DND-41 (cell line): ENCODE measurements at regions not wholly inside any gene's neighbourhood (a gene's known extent, or its start where the extent isn't known, plus 50 kb on each side); places are given as distances from the start of the nearest gene placed in this dataset.

ENCODE experiments used
- ATAC-seq: fragments of 200-7000 bp; cut with Tn5 transposase; 3 replicates; pipeline ENCODE4 v1.9.1; 2021; ENCODE audit warnings: low read depth; ENCODE audit not compliant: insufficient read depth
- DNase-seq: peaks from one replicate; pipeline ENCODE4 v3.0.0-alpha.2; 2020
- H2AFZ ChIP-seq: 2 replicates; pipeline ENCODE4 v1.6.0; 2012; ENCODE audit warnings: low read depth, low read length
- H3K27ac ChIP-seq: 2 replicates; pipeline ENCODE4 v1.5.1; 2012; ENCODE audit warnings: low read length, inconsistent platforms
- H3K27me3 ChIP-seq: fragments of 200-600 bp; sonication (generic); 2 replicates; pipeline ENCODE4 v1.6.0; 2012; ENCODE audit warnings: low read length, mild to moderate bottlenecking, inconsistent platforms; ENCODE audit not compliant: insufficient read depth, poor library complexity
- H3K36me3 ChIP-seq: 2 replicates; pipeline ENCODE4 v1.5.1; 2012; ENCODE audit warnings: low read length, inconsistent platforms; ENCODE audit not compliant: insufficient read depth
- H3K4me1 ChIP-seq: 2 replicates; pipeline ENCODE4 v1.5.1; 2012; ENCODE audit warnings: mild to moderate bottlenecking, low read length; ENCODE audit not compliant: insufficient read depth
- H3K4me2 ChIP-seq: 2 replicates; pipeline ENCODE4 v1.6.0; 2012; ENCODE audit warnings: mild to moderate bottlenecking, moderate library complexity, low read length, inconsistent platforms; ENCODE audit not compliant: insufficient read depth
- H3K4me3 ChIP-seq, 2 experiments: fragments of 200-600 bp in 1 of 2; shearing (Covaris generic) in 1 of 2; 2 replicates each; pipeline ENCODE4 v1.5.1; 2012 to 2016; ENCODE audit warnings: inconsistent platforms in 2 of 2, low read length in 2 of 2, mild to moderate bottlenecking in 2 of 2, low read depth in 1 of 2, moderate library complexity in 1 of 2
- H3K79me2 ChIP-seq: 2 replicates; pipeline ENCODE4 v1.6.0; 2012; ENCODE audit warnings: low read length, inconsistent platforms; ENCODE audit not compliant: insufficient read depth
- H3K9ac ChIP-seq: 2 replicates; pipeline ENCODE4 v1.6.0; 2012; ENCODE audit warnings: low read depth, mild to moderate bottlenecking, inconsistent platforms, low read length, moderate library complexity
- H3K9me3 ChIP-seq: 2 replicates; pipeline ENCODE4 v1.5.1; 2012; ENCODE audit warnings: low read length, moderate library complexity, mild to moderate bottlenecking, inconsistent platforms; ENCODE audit not compliant: insufficient read depth, severe bottlenecking
- H4K20me1 ChIP-seq: 2 replicates; pipeline ENCODE4 v1.6.0; 2012; ENCODE audit warnings: low read length; ENCODE audit not compliant: insufficient read depth
- CTCF ChIP-seq: IDR thresholded peaks from 2 replicates; pipeline ENCODE4 v1.5.1; 2012; ENCODE audit warnings: borderline replicate concordance, low read length, moderate library complexity, mild to moderate bottlenecking; ENCODE audit not compliant: poor library complexity, severe bottlenecking; ENCODE audit errors: extremely low read depth
- EZH2 ChIP-seq: IDR thresholded peaks from 3 replicates; pipeline ENCODE4 v1.6.1; 2012; ENCODE audit warnings: borderline replicate concordance, low read depth, mild to moderate bottlenecking, moderate library complexity, low read length, inconsistent platforms; ENCODE audit not compliant: severe bottlenecking

DNA sequence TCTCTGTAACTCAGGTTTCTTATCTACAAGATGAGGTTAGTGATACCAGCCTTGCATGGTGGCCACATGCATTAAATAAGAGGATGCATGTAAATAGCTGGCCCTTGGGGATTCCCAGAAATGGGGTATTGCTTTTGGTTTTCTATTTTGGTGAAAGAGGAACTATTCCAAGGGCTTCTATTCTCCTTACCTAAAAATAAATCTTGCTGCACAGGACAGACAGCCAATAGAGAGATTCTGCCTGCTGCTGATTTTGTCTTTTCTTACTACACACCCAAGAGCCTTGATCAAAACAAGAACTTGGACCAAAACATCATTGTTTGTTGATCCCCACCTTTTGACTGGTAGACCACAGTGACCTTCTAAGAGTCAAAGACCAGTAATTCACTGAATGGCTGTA lies 161.8 kb downstream of the PJA2 start:
- Histone ChIP-seq H3K4me3 (no peak overlapping the region), H3K4me2 (no peak overlapping the region), H2AFZ (no peak overlapping the region), H3K9ac (no peak overlapping the region), H4K20me1 (no peaks in the 10 kb centered on the region), H3K27me3 (no peaks in the 10 kb centered on the region), H3K36me3 (no peaks in the 10 kb centered on the region), H3K4me1 (peaks cover under 1% of the 10 kb centered on the region; the same call in 1 of the 2 replicates), H3K27ac (no peak overlapping the region), H3K79me2 (no peaks in the 10 kb centered on the region), H3K9me3 (peaks cover 20% of the 10 kb centered on the region)
- TF ChIP-seq CTCF, result no peak
- TF ChIP-seq EZH2, result no peak
- ATAC-seq (no peak), DNase-seq (no peak)

GRCh38 chr5:109246841-109247592 lies 162.8 kb downstream of the PJA2 start:
- no peak overlapping the region for H3K4me3 ChIP-seq
- H3K9me3 ChIP-seq, result peaks cover 20% of the 10 kb centered on the region
- ATAC-seq (no peak), DNase-seq (no peak)
- no peaks in the 10 kb centered on the region for H3K36me3 ChIP-seq
- peaks cover 8% of the 10 kb centered on the region; the same call in 1 of the 2 replicates for H3K4me1 ChIP-seq
- no peak overlapping the region for H3K9ac ChIP-seq
- no peak overlapping the region for H2AFZ ChIP-seq
- H4K20me1 ChIP-seq, result no peaks in the 10 kb centered on the region
- no peak overlapping the region for H3K27ac ChIP-seq
- no peak for TF ChIP-seq CTCF
- no peak for TF ChIP-seq EZH2
- no peaks in the 10 kb centered on the region for H3K27me3 ChIP-seq
- H3K79me2 ChIP-seq, result no peaks in the 10 kb centered on the region
- H3K4me2 ChIP-seq, result no peak overlapping the region
